ENCODE measurements at regions not wholly inside any gene's neighbourhood (a gene's known extent, or its start where the extent isn't known, plus 50 kb on each side); places are given as distances from the start of the nearest gene placed in this dataset.

GRCh38 chr12:98151105-98151590, 364.2 kb upstream of the TMPO start:
- H3K4me3 ChIP-seq (ENCODE audit: low read length): no peak overlapping the region
- no peak for DNase-seq (ENCODE audit: low read depth)
- TF ChIP-seq CTCF (conservative IDR thresholded peaks at IDR 0.05; ENCODE audit: low read length): no peak

GRCh38 chr12:98151984-98152383, 363.4 kb upstream of the TMPO start:
- no peak for TF ChIP-seq CTCF (conservative IDR thresholded peaks at IDR 0.05; ENCODE audit: low read length)
- DNase-seq (ENCODE audit: low read depth): no peak
- no peak overlapping the region for H3K4me3 ChIP-seq (ENCODE audit: low read length)

- DNase-seq (ENCODE audit: low read depth): no peak
- no peak overlapping the region for H3K4me3 ChIP-seq (ENCODE audit: low read length)
- TF ChIP-seq CTCF (conservative IDR thresholded peaks at IDR 0.05; ENCODE audit: low read length): no peak
Observed at GRCh38 chr12:98154850-98155249, 360.5 kb upstream of the TMPO start.

GRCh38 chr12:98156697-98157096, 358.7 kb upstream of the TMPO start:
- no peak for DNase-seq (ENCODE audit: low read depth)
- no peak for TF ChIP-seq CTCF (conservative IDR thresholded peaks at IDR 0.05; ENCODE audit: low read length)
- H3K4me3 ChIP-seq (ENCODE audit: low read length): no peak overlapping the region

GRCh38 chr12:98162906-98163678, 352.3 kb upstream of the TMPO start:
- no peak for TF ChIP-seq CTCF (conservative IDR thresholded peaks at IDR 0.05; ENCODE audit: low read length)
- DNase-seq (ENCODE audit: low read depth): no peak
- H3K4me3 ChIP-seq (ENCODE audit: low read length): no peak overlapping the region

GRCh38 chr12:98172304-98172703, 343.1 kb upstream of the TMPO start:
- H3K4me3 ChIP-seq (ENCODE audit: low read length): no peak overlapping the region
- TF ChIP-seq CTCF (conservative IDR thresholded peaks at IDR 0.05; ENCODE audit: low read length): no peak

GRCh38 chr12:98172801-98173200, 342.6 kb upstream of the TMPO start:
- no peak for TF ChIP-seq CTCF (conservative IDR thresholded peaks at IDR 0.05; ENCODE audit: low read length)
- H3K4me3 ChIP-seq (ENCODE audit: low read length): no peak overlapping the region
- DNase-seq (ENCODE audit: low read depth): no peak

More at GRCh38 chr12:98172304-98172703, 343.1 kb upstream of the TMPO start:
- no peak for DNase-seq (ENCODE audit: low read depth)

Measured in AG10803 (cell line).